ENCODE measurements at regions not wholly inside any gene's neighbourhood (a gene's known extent, or its start where the extent isn't known, plus 50 kb on each side); places are given as distances from the start of the nearest gene placed in this dataset.

GRCh38 chr21:35648512-35648911 lies 411.8 kb downstream of the SETD4 start:
- DNase-seq, result no peak

GRCh38 chr21:35646606-35647005 lies 413.7 kb downstream of the SETD4 start:
- H3K9me3 ChIP-seq, result no peaks in the 10 kb centered on the region
- intact Hi-C loops (cut with DNase I; ENCODE audit: low total_unique reads) (no loop called here), in situ Hi-C loops (cut with MboI; ENCODE audit: low sequenced_read_pairs in 4 of 4) (no loop called here)
- H3K36me3 ChIP-seq, result no peaks in the 10 kb centered on the region
- peaks cover 0 to 4% (median 0%) of the 10 kb centered on the region in 3 donors for H3K27me3 ChIP-seq
- no peak for ATAC-seq
- no peaks in the 10 kb centered on the region for H3K4me1 ChIP-seq
- no peak for DNase-seq
- no peak overlapping the region for H3K4me3 ChIP-seq
- no peak overlapping the region for H3K27ac ChIP-seq
- no peak for TF ChIP-seq CTCF (IDR thresholded peaks at IDR 0.05 in 4 of 5, conservative IDR thresholded peaks at IDR 0.05 in 1 of 5)
- no peak for TF ChIP-seq POLR2A (IDR thresholded peaks at IDR 0.05)

More at GRCh38 chr21:35648512-35648911, 411.8 kb downstream of the SETD4 start:
- no peak for ATAC-seq
- in situ Hi-C loops (cut with MboI; ENCODE audit: low sequenced_read_pairs in 4 of 4), result no loop called here
- TF ChIP-seq POLR2A (IDR thresholded peaks at IDR 0.05), result no peak
- peaks cover 0 to 4% (median 0%) of the 10 kb centered on the region in 3 donors for H3K27me3 ChIP-seq
- no peak overlapping the region for H3K4me3 ChIP-seq
- H3K27ac ChIP-seq, result no peak overlapping the region
- intact Hi-C loops (cut with DNase I; ENCODE audit: low total_unique reads), result no loop called here
- H3K9me3 ChIP-seq, result no peaks in the 10 kb centered on the region
- no peaks in the 10 kb centered on the region for H3K36me3 ChIP-seq
- no peaks in the 10 kb centered on the region for H3K4me1 ChIP-seq

GRCh38 chr21:35645991-35646390 lies 414.3 kb downstream of the SETD4 start:
- TF ChIP-seq POLR2A (IDR thresholded peaks at IDR 0.05) (no peak), CTCF (IDR thresholded peaks at IDR 0.05 in 4 of 5, conservative IDR thresholded peaks at IDR 0.05 in 1 of 5) (no peak)
- Histone ChIP-seq H3K9me3 (no peaks in the 10 kb centered on the region), H3K27me3 (no peaks in the 10 kb centered on the region), H3K4me3 (no peak overlapping the region), H3K27ac (no peak overlapping the region), H3K4me1 (no peaks in the 10 kb centered on the region), H3K36me3 (no peaks in the 10 kb centered on the region)
- in situ Hi-C loops (cut with MboI; ENCODE audit: low sequenced_read_pairs in 4 of 4) (no loop called here), intact Hi-C loops (cut with DNase I; ENCODE audit: low total_unique reads) (no loop called here)
- ATAC-seq (no peak), DNase-seq (no peak)

- H3K4me3 ChIP-seq, result no peak overlapping the region
- H3K27me3 ChIP-seq, result no peaks in the 10 kb centered on the region
- H3K4me1 ChIP-seq, result no peaks in the 10 kb centered on the region
- TF ChIP-seq CTCF (IDR thresholded peaks at IDR 0.05 in 4 of 5, conservative IDR thresholded peaks at IDR 0.05 in 1 of 5) (no peak), POLR2A (IDR thresholded peaks at IDR 0.05) (no peak)
- H3K27ac ChIP-seq, result no peak overlapping the region
- intact Hi-C loops (cut with DNase I; ENCODE audit: low total_unique reads), result no loop called here
- no peak for ATAC-seq
- in situ Hi-C loops (cut with MboI; ENCODE audit: low sequenced_read_pairs in 4 of 4), result no loop called here
- no peaks in the 10 kb centered on the region for H3K36me3 ChIP-seq
- no peaks in the 10 kb centered on the region for H3K9me3 ChIP-seq
- DNase-seq, result no peak
These were observed 415.8 kb downstream of the SETD4 start for GRCh38 chr21:35644523-35644922.

DNA sequence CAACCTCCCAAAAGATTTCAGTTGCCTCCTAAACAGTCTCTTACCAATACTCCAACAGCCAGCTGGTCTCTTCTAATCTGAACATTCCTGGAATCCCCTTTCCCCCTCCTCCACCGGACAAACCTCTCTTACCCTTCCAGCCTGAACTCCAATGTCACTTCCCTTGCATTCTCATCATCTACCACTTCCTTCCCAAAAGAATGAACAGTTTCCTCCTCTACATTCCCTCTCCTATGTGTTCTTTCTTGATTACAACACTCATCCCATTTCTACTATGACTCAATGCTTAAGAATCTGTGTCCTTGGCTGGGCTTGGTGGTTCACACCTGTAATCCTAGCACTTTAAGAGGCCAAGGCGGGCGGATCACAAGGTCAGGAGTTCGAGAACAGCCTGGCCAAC lies 417.1 kb downstream of the SETD4 start:
- ATAC-seq (no peak), DNase-seq (no peak)
- Histone ChIP-seq H3K36me3 (no peaks in the 10 kb centered on the region), H3K27me3 (no peaks in the 10 kb centered on the region), H3K4me1 (no peaks in the 10 kb centered on the region), H3K4me3 (no peak overlapping the region), H3K27ac (no peak overlapping the region), H3K9me3 (no peaks in the 10 kb centered on the region)
- intact Hi-C loops (cut with DNase I; ENCODE audit: low total_unique reads) (no loop called here), in situ Hi-C loops (cut with MboI; ENCODE audit: low sequenced_read_pairs in 4 of 4) (no loop called here)
- TF ChIP-seq POLR2A (IDR thresholded peaks at IDR 0.05), result no peak
- no peak for TF ChIP-seq CTCF (IDR thresholded peaks at IDR 0.05 in 4 of 5, conservative IDR thresholded peaks at IDR 0.05 in 1 of 5)
